Liver (tissue), 3 donors: ENCODE measurements at regions not wholly inside any gene's neighbourhood (a gene's known extent, or its start where the extent isn't known, plus 50 kb on each side); places are given as distances from the start of the nearest gene placed in this dataset.

Experiments used
- CTCF ChIP-seq: fragments of 150-350 bp; IDR thresholded peaks from 2 replicates; pipeline ENCODE4 v1.5.1; 2017; ENCODE audit warnings: improper control_type of control experiment, low read depth, low read length; ENCODE audit not compliant: missing input control
- EGR1 ChIP-seq, 2 donors: IDR thresholded peaks; 2 replicates each; pipeline ENCODE4 v1.6.1; 2016 to 2018; ENCODE audit warnings: antibody characterized with exemption in 2 of 2, low read depth in 2 of 2
- RAD21 ChIP-seq, 2 donors: IDR thresholded peaks; 2 replicates each; pipeline ENCODE4 v1.6.1; 2016; ENCODE audit warnings: antibody characterized with exemption in 2 of 2, mild to moderate bottlenecking in 2 of 2
- REST ChIP-seq: IDR thresholded peaks from 2 replicates; pipeline ENCODE4 v1.6.1; 2016; ENCODE audit warnings: antibody characterized with exemption, mild to moderate bottlenecking
- SP1 ChIP-seq: IDR thresholded peaks from 2 replicates; pipeline ENCODE4 v1.6.1; 2018; ENCODE audit warnings: antibody characterized with exemption, mild to moderate bottlenecking
- TF ChIP-seq, protein P1 (sequence below): IDR thresholded peaks from 2 replicates; pipeline ENCODE4 v1.6.1; 2016; ENCODE audit warnings: antibody characterized with exemption
- TF ChIP-seq, protein P2 (sequence below): IDR thresholded peaks from 2 replicates; pipeline ENCODE4 v1.6.1; 2016; ENCODE audit warnings: antibody characterized with exemption
- donor health status: healthy.
- donor health status: healthy.

- no peak for TF ChIP-seq CTCF
- no peak for TF ChIP-seq RAD21 (IDR thresholded peaks at IDR 0.05)
- no peak for TF ChIP-seq REST
- TF ChIP-seq SP1 = no peak
- TF ChIP-seq EGR1 (IDR thresholded peaks at IDR 0.05; ENCODE audit: low read depth in 2 of 2) = no peak
- TF ChIP-seq, protein P1, sequence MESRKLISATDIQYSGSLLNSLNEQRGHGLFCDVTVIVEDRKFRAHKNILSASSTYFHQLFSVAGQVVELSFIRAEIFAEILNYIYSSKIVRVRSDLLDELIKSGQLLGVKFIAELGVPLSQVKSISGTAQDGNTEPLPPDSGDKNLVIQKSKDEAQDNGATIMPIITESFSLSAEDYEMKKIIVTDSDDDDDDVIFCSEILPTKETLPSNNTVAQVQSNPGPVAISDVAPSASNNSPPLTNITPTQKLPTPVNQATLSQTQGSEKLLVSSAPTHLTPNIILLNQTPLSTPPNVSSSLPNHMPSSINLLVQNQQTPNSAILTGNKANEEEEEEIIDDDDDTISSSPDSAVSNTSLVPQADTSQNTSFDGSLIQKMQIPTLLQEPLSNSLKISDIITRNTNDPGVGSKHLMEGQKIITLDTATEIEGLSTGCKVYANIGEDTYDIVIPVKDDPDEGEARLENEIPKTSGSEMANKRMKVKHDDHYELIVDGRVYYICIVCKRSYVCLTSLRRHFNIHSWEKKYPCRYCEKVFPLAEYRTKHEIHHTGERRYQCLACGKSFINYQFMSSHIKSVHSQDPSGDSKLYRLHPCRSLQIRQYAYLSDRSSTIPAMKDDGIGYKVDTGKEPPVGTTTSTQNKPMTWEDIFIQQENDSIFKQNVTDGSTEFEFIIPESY = no peak
- TF ChIP-seq, protein P2, sequence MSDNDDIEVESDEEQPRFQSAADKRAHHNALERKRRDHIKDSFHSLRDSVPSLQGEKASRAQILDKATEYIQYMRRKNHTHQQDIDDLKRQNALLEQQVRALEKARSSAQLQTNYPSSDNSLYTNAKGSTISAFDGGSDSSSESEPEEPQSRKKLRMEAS = no peak
Observed at GRCh38 chr10:15954188-15954587, 93.9 kb upstream of the MINDY3 start.
